HL-60 (cell line): ENCODE measurements at regions not wholly inside any gene's neighbourhood (a gene's known extent, or its start where the extent isn't known, plus 50 kb on each side); places are given as distances from the start of the nearest gene placed in this dataset.

Experiments
- GABPA ChIP-seq: IDR thresholded peaks from 2 replicates; pipeline ENCODE4 v1.6.1; 2012; ENCODE audit warnings: low read depth
- POLR2AphosphoS5 ChIP-seq: IDR thresholded peaks from 2 replicates; pipeline ENCODE4 v1.6.1; 2012; ENCODE audit warnings: low read depth
- SPI1 ChIP-seq: IDR thresholded peaks from 2 replicates; pipeline ENCODE4 v1.6.1; 2012; ENCODE audit warnings: low read depth, mild to moderate bottlenecking, borderline replicate concordance
- TF ChIP-seq, protein P1 (sequence below): IDR thresholded peaks from one replicate; pipeline ENCODE4 v1.5.1; 2011; ENCODE audit warnings: low read length, control low read depth, inconsistent platforms; ENCODE audit not compliant: insufficient read depth
- TF ChIP-seq, protein P2 (sequence below): IDR thresholded peaks from 2 replicates; pipeline ENCODE4 v1.6.1; 2012; ENCODE audit warnings: low read depth; ENCODE audit not compliant: insufficient replicate concordance

DNA sequence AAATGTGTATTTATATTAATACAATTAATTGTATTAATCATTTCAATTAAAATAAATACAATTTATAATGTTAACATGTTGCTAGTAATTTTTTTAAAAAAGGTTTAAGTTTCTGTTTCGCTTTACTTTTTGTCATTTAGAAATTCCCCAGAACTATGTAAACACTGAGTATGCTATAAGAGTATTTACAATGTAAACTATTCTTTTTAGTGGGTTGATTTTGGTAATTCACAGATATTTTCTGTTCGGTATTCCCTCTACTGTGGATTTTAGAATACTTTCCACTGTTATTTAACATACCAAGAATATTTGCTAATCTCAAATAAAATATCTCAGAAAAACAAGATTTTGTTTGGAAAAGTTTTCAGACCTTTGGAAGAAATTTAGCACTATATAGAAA lies 1564.4 kb downstream of the EFNA5 start:
- TF ChIP-seq, protein P1, sequence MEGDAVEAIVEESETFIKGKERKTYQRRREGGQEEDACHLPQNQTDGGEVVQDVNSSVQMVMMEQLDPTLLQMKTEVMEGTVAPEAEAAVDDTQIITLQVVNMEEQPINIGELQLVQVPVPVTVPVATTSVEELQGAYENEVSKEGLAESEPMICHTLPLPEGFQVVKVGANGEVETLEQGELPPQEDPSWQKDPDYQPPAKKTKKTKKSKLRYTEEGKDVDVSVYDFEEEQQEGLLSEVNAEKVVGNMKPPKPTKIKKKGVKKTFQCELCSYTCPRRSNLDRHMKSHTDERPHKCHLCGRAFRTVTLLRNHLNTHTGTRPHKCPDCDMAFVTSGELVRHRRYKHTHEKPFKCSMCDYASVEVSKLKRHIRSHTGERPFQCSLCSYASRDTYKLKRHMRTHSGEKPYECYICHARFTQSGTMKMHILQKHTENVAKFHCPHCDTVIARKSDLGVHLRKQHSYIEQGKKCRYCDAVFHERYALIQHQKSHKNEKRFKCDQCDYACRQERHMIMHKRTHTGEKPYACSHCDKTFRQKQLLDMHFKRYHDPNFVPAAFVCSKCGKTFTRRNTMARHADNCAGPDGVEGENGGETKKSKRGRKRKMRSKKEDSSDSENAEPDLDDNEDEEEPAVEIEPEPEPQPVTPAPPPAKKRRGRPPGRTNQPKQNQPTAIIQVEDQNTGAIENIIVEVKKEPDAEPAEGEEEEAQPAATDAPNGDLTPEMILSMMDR: no peak
- TF ChIP-seq POLR2AphosphoS5 (no peak), SPI1 (no peak), GABPA (no peak)
- TF ChIP-seq, protein P2, sequence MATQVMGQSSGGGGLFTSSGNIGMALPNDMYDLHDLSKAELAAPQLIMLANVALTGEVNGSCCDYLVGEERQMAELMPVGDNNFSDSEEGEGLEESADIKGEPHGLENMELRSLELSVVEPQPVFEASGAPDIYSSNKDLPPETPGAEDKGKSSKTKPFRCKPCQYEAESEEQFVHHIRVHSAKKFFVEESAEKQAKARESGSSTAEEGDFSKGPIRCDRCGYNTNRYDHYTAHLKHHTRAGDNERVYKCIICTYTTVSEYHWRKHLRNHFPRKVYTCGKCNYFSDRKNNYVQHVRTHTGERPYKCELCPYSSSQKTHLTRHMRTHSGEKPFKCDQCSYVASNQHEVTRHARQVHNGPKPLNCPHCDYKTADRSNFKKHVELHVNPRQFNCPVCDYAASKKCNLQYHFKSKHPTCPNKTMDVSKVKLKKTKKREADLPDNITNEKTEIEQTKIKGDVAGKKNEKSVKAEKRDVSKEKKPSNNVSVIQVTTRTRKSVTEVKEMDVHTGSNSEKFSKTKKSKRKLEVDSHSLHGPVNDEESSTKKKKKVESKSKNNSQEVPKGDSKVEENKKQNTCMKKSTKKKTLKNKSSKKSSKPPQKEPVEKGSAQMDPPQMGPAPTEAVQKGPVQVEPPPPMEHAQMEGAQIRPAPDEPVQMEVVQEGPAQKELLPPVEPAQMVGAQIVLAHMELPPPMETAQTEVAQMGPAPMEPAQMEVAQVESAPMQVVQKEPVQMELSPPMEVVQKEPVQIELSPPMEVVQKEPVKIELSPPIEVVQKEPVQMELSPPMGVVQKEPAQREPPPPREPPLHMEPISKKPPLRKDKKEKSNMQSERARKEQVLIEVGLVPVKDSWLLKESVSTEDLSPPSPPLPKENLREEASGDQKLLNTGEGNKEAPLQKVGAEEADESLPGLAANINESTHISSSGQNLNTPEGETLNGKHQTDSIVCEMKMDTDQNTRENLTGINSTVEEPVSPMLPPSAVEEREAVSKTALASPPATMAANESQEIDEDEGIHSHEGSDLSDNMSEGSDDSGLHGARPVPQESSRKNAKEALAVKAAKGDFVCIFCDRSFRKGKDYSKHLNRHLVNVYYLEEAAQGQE: no peak
